Suprapubic skin (tissue), 3 donors: ENCODE measurements at regions not wholly inside any gene's neighbourhood (a gene's known extent, or its start where the extent isn't known, plus 50 kb on each side); places are given as distances from the start of the nearest gene placed in this dataset.

Experiments
- CTCF ChIP-seq, 2 donors: fragments of 200-600 bp in 1 of 2; fragments of 450-650 bp in 1 of 2; sonication (generic) in 1 of 2; IDR thresholded peaks; one replicate each; pipeline ENCODE4 v1.5.1; 2016 to 2019; ENCODE audit warnings: antibody characterized with exemption in 2 of 2, mild to moderate bottlenecking in 1 of 2, moderate library complexity in 1 of 2
- EP300 ChIP-seq: sonication (generic); formaldehyde crosslinking; IDR thresholded peaks from one replicate; pipeline ENCODE4 v1.6.1; 2017; ENCODE audit warnings: antibody characterized with exemption
- POLR2A ChIP-seq, 2 donors: fragments of 450-650 bp; IDR thresholded peaks; one replicate each; pipeline ENCODE4 v1.6.1; 2017; ENCODE audit warnings: antibody characterized with exemption in 2 of 2, mild to moderate bottlenecking in 2 of 2, moderate library complexity in 2 of 2

DNA sequence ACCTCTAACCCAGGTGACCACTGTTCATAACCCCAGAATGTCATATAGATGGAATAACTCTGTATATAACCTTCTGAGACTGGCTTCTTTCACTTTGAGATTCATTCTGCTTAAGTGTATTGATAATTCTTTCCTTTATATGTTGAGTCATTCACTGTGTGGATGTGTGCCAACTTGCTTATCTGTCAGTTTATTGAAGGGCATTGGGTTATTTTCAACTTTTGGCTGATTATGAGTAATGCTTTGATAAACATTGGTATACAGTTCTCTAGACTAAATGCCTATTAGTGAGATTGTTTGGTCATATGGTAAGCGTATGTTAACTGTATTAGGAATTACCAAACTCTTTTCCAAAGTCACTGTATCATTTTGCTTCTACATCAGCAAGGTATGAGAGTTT, 453.4 kb upstream of the SPTLC3 start:
- TF ChIP-seq CTCF (IDR thresholded peaks at IDR 0.05) = no peak
- TF ChIP-seq POLR2A (IDR thresholded peaks at IDR 0.05) = no peak
- TF ChIP-seq EP300 = no peak
